ENCODE measurements at regions not wholly inside any gene's neighbourhood (a gene's known extent, or its start where the extent isn't known, plus 50 kb on each side); places are given as distances from the start of the nearest gene placed in this dataset.
"Not testable (repeated sequence)": the region's sequence is repeated elsewhere in the genome, so short reads cannot be mapped to it uniquely, and the experiment has no call there.

DNA sequence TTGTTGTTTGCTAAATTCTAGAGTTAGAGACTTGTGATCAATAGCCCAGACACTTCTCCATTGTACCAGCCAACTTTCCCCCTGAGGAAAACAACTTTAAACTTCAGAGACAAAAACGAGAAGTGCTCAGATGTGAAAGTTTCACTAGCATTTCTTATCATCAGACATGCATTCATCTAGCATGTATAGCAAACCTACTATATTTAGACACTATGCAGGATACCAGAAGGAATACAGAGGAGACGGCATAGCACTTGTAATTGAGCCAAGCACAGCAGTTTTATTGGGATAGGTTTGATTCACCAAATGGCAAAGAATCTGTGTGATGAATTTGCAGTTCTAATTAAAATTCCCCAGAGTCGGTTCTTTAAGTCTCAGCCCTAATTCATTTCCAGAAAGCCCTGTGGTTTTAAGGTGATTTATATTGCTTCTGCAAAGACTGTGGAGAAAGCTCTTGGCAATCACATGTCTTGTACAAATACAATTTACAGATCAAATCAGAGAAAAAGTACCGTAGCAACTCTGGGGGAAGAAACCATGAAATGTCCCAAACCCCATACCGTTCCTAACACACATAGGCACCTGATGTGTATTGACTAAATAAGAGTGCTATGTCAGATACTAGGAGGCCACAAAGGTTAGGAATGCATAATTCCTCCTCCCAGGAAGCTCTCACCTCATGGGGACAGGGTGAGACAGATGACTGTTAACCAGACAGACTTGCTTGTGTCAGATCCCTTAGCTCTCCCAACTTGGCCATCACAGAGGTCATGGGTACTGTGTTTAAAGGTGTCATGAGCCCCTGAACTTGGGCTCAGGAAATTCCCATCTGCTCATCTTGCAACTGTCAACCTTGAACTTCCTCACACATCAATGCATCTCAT lies 69.6 kb upstream of the KRAS start:
- FAIRE-seq (no peak), ATAC-seq (peak in 1 of 4 donors; percentile 27), DNase-seq (no peak)
- H3K9me3 ChIP-seq: no peaks in the 10 kb centered on the region
- H3K36me3 ChIP-seq: no peaks in the 10 kb centered on the region
- H3K27me3 ChIP-seq: no peaks in the 10 kb centered on the region
- H3K27ac ChIP-seq: no peak overlapping the region
- H3K4me1 ChIP-seq: no peaks in the 10 kb centered on the region
- TF ChIP-seq, protein P1, sequence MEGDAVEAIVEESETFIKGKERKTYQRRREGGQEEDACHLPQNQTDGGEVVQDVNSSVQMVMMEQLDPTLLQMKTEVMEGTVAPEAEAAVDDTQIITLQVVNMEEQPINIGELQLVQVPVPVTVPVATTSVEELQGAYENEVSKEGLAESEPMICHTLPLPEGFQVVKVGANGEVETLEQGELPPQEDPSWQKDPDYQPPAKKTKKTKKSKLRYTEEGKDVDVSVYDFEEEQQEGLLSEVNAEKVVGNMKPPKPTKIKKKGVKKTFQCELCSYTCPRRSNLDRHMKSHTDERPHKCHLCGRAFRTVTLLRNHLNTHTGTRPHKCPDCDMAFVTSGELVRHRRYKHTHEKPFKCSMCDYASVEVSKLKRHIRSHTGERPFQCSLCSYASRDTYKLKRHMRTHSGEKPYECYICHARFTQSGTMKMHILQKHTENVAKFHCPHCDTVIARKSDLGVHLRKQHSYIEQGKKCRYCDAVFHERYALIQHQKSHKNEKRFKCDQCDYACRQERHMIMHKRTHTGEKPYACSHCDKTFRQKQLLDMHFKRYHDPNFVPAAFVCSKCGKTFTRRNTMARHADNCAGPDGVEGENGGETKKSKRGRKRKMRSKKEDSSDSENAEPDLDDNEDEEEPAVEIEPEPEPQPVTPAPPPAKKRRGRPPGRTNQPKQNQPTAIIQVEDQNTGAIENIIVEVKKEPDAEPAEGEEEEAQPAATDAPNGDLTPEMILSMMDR (IDR thresholded peaks at IDR 0.05): no peak
- 21 to 27% methylated on average over 5 of the region's 5 CpGs for WGBS, 2 donors
- intact Hi-C loops (cut with DNase I): no loop called here
- H3K4me3 ChIP-seq: no peak overlapping the region

DNA sequence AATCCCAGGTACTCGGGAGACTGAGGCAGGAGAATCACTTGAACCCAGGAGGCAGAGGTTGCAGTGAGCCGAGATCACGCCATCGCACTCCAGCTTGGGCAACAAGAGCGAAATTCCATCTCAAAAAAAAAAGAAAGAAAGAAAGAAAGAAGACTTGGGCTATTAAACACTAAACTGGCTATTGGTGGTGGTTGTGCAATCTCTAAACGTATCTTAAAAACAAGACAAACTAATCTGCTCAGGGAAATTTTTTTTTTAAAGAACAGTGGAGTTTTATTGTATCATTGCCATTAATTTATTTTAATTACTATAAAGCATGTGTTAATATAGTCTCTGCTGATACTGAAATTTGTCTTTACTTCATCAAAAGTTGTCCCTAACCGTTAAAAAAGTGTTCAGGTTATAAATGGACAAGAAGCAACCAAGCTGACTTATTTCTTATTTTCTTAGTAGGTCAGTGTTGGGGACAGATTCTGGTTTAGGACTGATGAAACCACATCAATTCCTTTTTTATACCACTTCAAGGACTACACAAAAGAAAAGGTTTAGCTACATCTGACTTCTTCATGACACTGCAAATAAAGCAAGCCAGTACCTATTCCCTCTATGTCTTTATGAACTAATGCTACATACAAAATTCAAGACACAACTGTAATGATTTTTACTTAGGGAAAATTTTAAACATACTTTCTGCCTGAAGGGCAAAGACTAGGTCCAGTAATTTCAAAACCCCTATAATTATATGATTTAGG lies 68.7 kb upstream of the KRAS start:
- H3K27me3 ChIP-seq: no peaks in the 10 kb centered on the region
- TF ChIP-seq, protein P1 (IDR thresholded peaks at IDR 0.05): no peak
- H3K36me3 ChIP-seq: no peaks in the 10 kb centered on the region
- WGBS, 2 donors: 89 to 91% methylated on average over 7 of the region's 7 CpGs
- no peak overlapping the region for H3K27ac ChIP-seq
- ATAC-seq (no peak), FAIRE-seq (no peak), DNase-seq (no peak)
- no peak overlapping the region for H3K4me3 ChIP-seq
- no peaks in the 10 kb centered on the region for H3K4me1 ChIP-seq
- H3K9me3 ChIP-seq: no peaks in the 10 kb centered on the region
- intact Hi-C loops (cut with DNase I): no loop called here

DNA sequence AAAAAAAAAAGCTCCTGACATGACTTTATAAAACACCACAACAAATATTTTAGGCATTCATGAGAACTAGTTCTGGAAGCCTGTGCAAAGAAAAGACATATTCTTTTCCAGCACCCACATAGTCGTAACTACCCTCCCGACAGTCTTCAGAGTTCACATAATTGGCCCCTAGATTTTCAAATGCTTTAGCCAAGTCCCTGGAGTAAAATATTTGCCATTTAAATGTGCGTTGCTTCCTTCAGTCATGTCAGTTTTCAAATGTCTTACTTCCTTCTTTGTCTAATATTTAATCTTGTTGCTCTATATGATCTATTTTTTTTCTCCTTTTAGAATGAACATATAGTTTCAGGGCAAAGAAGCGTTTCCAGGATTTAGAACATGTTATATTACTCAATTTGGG lies 66.8 kb upstream of the KRAS start:
- Histone ChIP-seq H3K36me3 (no peaks in the 10 kb centered on the region), H3K4me1 (no peaks in the 10 kb centered on the region), H3K27ac (no peak overlapping the region), H3K9me3 (no peaks in the 10 kb centered on the region), H3K4me3 (no peak overlapping the region), H3K27me3 (no peaks in the 10 kb centered on the region)
- DNase-seq (no peak), FAIRE-seq (no peak), ATAC-seq (no peak)
- 58 to 67% methylated on average over 4 of the region's 4 CpGs for WGBS, 2 donors
- TF ChIP-seq, protein P1 (IDR thresholded peaks at IDR 0.05): no peak
- intact Hi-C loops (cut with DNase I): no loop called here

DNA sequence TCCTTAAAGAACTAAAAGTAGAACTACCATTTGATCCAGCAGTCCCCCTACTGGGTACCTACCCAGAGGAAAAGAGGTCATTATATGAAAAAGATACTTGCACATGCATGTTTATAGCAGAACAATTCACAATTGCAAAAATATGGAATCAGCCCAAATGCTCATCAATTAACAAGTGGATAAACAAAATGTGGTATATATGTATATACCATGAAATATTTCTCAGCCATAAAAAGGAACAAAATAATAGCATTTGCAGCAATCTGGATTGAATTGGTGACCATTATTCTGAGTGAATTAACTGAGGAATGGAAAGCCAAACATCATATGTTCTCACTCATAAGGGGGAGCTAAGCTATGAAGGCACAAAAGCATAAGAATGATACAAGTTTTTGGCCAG lies 64.7 kb upstream of the KRAS start:
- no peaks in the 10 kb centered on the region for H3K27me3 ChIP-seq
- ATAC-seq: no peak
- no peak for DNase-seq
- FAIRE-seq: no peak
- H3K4me1 ChIP-seq: no peaks in the 10 kb centered on the region
- intact Hi-C loops (cut with DNase I): no loop called here
- H3K4me3 ChIP-seq: no peak overlapping the region
- H3K9me3 ChIP-seq: no peaks in the 10 kb centered on the region
- H3K27ac ChIP-seq: no peak overlapping the region
- TF ChIP-seq, protein P1 (IDR thresholded peaks at IDR 0.05): no peak
- H3K36me3 ChIP-seq: no peaks in the 10 kb centered on the region

DNA sequence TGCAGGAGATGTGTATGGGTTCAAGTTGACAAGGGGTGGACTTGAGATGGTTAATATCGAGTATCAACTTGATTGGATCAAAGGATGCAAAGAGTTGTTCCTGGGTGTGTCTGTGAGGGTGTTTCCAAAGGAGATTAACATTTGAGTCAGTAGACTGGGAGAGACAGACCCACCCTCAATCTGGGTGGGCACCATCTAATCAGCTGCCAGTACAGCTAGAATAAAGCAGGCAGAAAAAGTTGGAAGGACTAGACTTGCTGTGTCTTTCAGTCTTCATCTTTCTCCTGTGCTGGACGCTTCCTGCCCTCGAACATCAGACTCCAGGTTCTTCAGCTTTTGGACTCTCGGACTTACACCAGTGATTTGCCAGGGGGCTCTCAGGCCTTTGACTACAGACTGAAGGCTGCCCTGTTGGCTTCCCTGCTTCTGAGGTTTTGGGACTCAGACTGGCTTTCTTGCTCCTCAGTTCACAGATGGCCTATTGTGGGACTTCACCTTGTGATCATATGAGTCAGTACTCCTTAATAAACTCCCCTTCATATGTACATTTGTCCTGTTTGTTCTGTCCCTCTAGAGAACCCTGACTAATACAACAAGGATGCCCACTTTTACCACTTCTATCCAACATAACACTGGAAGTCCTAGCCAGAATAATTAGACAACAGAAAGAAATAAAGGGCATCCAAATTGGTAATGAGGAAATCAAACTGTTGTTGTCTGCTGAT lies 62.7 kb upstream of the KRAS start:
- H3K9me3 ChIP-seq; DNase-seq; H3K27ac ChIP-seq; H3K27me3 ChIP-seq; FAIRE-seq; H3K4me3 ChIP-seq; ATAC-seq; intact Hi-C loops (cut with DNase I); H3K36me3 ChIP-seq; H3K4me1 ChIP-seq: not testable (repeated sequence)
- WGBS, 2 donors: 70 to 91% methylated on average over 4 of the region's 4 CpGs
